ENCODE measurements at regions not wholly inside any gene's neighbourhood (a gene's known extent, or its start where the extent isn't known, plus 50 kb on each side); places are given as distances from the start of the nearest gene placed in this dataset.

DNA sequence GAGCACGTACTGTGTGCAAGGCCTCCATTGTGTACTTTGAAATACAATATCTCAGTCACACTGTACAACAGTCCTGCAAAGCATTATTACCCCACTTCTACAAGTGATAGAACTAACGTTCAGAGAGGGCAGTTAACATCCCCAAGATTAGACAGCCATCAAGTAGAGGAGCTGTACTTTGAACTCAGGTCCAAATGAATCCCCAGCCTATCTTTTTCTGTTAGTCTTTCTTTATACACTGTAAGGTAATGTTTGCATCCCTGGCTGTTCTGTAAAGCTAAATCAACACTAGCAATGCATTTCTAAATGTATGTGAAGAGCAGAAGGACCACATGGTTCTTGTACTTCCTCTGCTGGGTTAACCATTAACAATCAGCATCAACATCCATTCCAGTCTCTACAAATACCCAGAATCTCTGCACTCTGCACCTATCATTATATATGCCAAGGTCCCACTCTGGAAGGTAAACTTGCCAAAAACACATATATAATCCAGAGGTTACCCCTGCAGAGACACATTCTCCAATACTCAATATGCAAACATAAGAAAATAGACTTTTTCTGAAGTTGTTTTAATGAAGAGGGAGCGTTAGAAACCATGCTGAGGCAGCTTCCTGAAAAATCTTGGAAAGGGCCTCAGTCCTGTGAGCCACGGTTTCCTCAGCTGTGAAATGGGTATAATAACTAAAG lies 182.3 kb downstream of the MZT1 start:
- TF ChIP-seq, protein P1, sequence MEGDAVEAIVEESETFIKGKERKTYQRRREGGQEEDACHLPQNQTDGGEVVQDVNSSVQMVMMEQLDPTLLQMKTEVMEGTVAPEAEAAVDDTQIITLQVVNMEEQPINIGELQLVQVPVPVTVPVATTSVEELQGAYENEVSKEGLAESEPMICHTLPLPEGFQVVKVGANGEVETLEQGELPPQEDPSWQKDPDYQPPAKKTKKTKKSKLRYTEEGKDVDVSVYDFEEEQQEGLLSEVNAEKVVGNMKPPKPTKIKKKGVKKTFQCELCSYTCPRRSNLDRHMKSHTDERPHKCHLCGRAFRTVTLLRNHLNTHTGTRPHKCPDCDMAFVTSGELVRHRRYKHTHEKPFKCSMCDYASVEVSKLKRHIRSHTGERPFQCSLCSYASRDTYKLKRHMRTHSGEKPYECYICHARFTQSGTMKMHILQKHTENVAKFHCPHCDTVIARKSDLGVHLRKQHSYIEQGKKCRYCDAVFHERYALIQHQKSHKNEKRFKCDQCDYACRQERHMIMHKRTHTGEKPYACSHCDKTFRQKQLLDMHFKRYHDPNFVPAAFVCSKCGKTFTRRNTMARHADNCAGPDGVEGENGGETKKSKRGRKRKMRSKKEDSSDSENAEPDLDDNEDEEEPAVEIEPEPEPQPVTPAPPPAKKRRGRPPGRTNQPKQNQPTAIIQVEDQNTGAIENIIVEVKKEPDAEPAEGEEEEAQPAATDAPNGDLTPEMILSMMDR (IDR thresholded peaks at IDR 0.05; ENCODE audit: borderline replicate concordance, insufficient read depth, low read depth, low read length): no peak
- no peak overlapping the region for H3K4me3 ChIP-seq (ENCODE audit: low read depth, low read length)

DNA sequence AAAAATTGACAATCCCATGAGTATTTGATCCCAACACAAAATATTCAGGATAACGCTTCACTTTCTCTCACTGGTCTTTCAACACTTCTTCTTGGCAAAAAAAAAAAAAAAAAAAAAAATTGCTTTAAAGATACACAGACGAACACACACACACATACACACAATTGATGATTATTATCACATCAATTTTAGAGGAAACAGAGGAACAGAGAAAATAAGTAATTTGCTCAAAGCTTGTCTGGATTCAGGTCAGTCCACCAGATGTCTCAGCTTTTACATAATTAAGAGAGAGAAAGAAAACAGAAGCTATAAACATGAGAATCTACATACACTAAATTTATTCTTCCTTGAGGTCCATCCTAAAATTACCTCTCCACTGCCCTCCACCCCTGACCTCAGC lies 183.4 kb downstream of the MZT1 start:
- TF ChIP-seq, protein P1 (IDR thresholded peaks at IDR 0.05; ENCODE audit: borderline replicate concordance, insufficient read depth, low read depth, low read length): no peak

DNA sequence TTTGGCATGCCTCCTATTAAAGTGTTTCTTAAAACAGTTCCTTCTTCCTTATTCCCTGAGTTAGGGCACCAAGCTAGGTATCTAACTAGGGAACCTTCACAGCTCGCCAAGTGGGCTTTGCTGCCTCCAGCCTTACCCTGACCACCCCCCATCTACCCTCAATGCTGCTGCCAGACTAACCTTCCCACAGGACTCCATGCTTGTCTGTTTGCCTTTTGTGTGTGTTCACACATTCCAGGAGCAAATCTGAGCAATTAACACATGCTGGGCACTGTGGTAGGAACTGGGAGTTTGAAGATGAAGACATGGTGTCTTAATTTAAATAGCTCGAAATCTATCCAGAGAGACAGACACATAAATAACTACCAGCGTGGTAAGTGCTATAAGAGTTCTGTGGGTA lies 185.2 kb downstream of the MZT1 start:
- TF ChIP-seq, protein P1 (IDR thresholded peaks at IDR 0.05; ENCODE audit: borderline replicate concordance, insufficient read depth, low read depth, low read length): no peak
- H3K4me3 ChIP-seq (ENCODE audit: low read depth, low read length): no peak overlapping the region

More for the DNA sequence above, 183.4 kb downstream of the MZT1 start:
- no peak overlapping the region for H3K4me3 ChIP-seq (ENCODE audit: low read depth, low read length)

DNA sequence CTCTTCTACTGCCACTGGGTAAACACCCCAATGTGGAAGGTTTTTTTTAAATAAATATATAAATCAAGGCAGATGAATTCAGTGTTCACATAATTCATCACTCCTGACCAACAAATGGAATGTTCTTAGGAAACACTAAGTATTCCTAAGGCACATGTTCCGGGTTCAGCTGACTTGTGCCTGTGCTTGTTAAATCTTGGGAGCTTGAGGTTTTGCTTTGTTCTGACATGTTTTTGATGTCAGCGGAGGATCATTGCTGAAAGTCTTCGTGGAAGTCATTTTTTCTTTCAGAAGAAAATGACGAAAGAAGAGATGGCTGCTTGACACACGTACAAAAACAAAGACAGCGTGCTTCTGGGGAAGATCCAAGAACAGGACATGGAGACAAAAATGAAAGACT lies 185.8 kb downstream of the MZT1 start:
- no peak overlapping the region for H3K4me3 ChIP-seq (ENCODE audit: low read depth, low read length)
- TF ChIP-seq, protein P1 (IDR thresholded peaks at IDR 0.05; ENCODE audit: borderline replicate concordance, insufficient read depth, low read depth, low read length): no peak

DNA sequence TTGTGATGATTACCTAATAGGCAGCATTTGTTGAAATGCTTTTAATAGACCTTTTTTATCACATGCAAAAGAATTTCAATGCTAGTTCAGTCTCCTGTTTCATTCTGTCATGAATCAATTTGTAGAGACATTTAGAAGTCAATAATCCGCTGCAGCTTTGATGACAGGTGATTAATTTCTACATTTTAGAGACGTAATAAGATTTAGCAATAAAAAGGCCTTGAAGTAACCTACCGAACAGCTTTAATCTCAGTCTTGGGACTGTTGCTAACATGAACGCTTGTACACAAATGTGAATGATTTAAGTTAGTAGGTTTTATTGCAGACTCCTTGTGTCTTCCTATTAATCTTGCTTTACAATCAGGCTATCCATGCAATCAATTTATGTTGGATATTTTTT lies 186.5 kb downstream of the MZT1 start:
- H3K4me3 ChIP-seq (ENCODE audit: low read depth, low read length): no peak overlapping the region
- TF ChIP-seq, protein P1 (IDR thresholded peaks at IDR 0.05; ENCODE audit: borderline replicate concordance, insufficient read depth, low read depth, low read length): no peak

DNA sequence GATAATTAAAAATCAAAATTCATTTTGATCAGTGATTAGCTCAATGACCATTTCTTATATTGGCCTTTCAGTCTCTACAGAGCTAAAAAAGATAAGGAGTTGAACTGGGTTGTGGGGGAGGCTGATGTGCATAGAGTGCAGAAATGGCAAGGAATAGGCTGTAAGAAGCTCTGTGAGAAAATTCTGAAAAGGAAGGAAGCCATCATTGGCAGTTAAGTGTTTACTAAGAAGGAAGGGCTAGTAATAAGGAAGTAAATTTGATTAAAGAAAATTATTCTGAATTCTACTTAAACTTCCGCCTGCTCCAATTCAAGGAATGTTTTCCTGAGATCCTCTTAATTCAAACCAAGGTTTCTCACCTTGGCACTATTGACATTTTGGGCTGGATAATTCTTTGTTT lies 187.5 kb downstream of the MZT1 start:
- TF ChIP-seq, protein P1 (IDR thresholded peaks at IDR 0.05; ENCODE audit: borderline replicate concordance, insufficient read depth, low read depth, low read length): no peak
- no peak overlapping the region for H3K4me3 ChIP-seq (ENCODE audit: low read depth, low read length)

DNA sequence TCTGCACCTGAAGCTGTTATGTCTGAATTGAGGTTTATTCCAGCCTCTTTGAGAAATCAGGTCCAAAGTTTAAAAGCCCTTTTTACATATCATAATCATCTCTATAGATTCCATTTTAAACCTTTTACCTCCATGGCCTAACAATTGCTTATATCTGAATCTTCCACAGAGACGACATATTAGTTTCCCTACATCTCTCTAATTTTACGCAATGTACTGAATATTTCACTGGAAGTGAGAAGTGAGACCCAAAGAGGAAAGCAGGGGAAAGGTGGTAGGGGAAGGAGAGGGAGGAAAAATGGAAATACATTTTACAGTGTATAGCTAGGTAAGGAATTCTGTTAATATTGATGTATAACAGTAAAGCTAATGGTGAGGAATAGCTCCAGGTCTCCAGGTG lies 189.6 kb downstream of the MZT1 start:
- TF ChIP-seq, protein P1 (IDR thresholded peaks at IDR 0.05; ENCODE audit: borderline replicate concordance, insufficient read depth, low read depth, low read length): no peak
- no peak overlapping the region for H3K4me3 ChIP-seq (ENCODE audit: low read depth, low read length)

Data from GM12875 (cell line).